ENCODE measurements at regions not wholly inside any gene's neighbourhood (a gene's known extent, or its start where the extent isn't known, plus 50 kb on each side); places are given as distances from the start of the nearest gene placed in this dataset.

GRCh38 chr11:134604886-134605285, 192.8 kb upstream of the B3GAT1 start:
- TF ChIP-seq POLR2A (IDR thresholded peaks at IDR 0.05; ENCODE audit: low read length) (no peak), GATA1 (IDR thresholded peaks at IDR 0.05; ENCODE audit: low read depth, low read length) (no peak)
